Chondrocyte (in vitro differentiated cells): ENCODE measurements at regions not wholly inside any gene's neighbourhood (a gene's known extent, or its start where the extent isn't known, plus 50 kb on each side); places are given as distances from the start of the nearest gene placed in this dataset.
"Not testable (repeated sequence)": the region's sequence is repeated elsewhere in the genome, so short reads cannot be mapped to it uniquely, and the experiment has no call there.

ENCODE experiments used
- DNase-seq: peaks from one replicate; pipeline ENCODE4 v3.0.0; 2021; ENCODE audit warnings: mixed read lengths, low spot score
- H3K27ac Mint-ChIP-seq: one replicate; pipeline ENCODE4 v1.8.0; 2021; ENCODE audit warnings: mild to moderate bottlenecking, moderate library complexity, mixed read lengths; ENCODE audit not compliant: unreplicated experiment
- H3K27me3 Mint-ChIP-seq: 2 replicates; pipeline ENCODE4 v1.8.0; 2021; ENCODE audit warnings: low read depth, mixed read lengths
- H3K36me3 Mint-ChIP-seq: 2 replicates; pipeline ENCODE4 v1.8.0; 2021; ENCODE audit warnings: low read depth, mixed read lengths
- H3K4me1 Mint-ChIP-seq: 2 replicates; pipeline ENCODE4 v1.8.0; 2021; ENCODE audit warnings: low read depth, mild to moderate bottlenecking, mixed read lengths
- H3K4me3 Mint-ChIP-seq: one replicate; pipeline ENCODE4 v1.8.0; 2021; ENCODE audit warnings: mild to moderate bottlenecking, moderate library complexity, mixed read lengths; ENCODE audit not compliant: unreplicated experiment
- H3K9me3 Mint-ChIP-seq: 2 replicates; pipeline ENCODE4 v1.8.0; 2021; ENCODE audit warnings: low read depth, mixed read lengths
- TF ChIP-seq, protein P1 (sequence below): fragments of 200-600 bp; sonication (generic); IDR thresholded peaks from 2 replicates; pipeline ENCODE4 v1.5.0; 2021; ENCODE audit warnings: antibody characterized with exemption, mild to moderate bottlenecking, moderate library complexity

DNA sequence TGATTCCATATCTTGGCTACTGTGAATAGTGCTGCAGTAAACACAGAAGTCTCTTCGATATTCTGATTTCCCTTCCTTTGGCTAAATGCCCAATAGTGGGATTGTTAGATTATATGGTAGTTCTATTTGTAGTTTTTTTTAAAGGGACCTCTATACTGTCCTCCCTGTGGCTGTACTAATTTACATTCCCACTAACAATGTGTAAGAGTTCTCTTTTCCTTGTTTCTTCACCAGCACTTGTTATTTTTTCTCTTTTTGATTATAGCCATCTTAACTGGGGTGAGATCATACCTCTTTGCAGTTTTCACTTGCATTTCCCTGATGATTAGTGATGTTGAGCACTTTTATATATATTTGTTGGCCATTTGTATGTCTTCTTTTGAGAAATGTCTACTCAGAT, 102.0 kb downstream of the CARTPT start:
- peaks cover 39% of the 10 kb centered on the region for H3K9me3 Mint-ChIP-seq
- no peak for DNase-seq
- H3K27ac Mint-ChIP-seq, result no peak overlapping the region
- H3K4me1 Mint-ChIP-seq, result no peaks in the 10 kb centered on the region
- H3K4me3 Mint-ChIP-seq, result no peak overlapping the region
- H3K36me3 Mint-ChIP-seq, result peaks cover 16% of the 10 kb centered on the region
- TF ChIP-seq, protein P1, sequence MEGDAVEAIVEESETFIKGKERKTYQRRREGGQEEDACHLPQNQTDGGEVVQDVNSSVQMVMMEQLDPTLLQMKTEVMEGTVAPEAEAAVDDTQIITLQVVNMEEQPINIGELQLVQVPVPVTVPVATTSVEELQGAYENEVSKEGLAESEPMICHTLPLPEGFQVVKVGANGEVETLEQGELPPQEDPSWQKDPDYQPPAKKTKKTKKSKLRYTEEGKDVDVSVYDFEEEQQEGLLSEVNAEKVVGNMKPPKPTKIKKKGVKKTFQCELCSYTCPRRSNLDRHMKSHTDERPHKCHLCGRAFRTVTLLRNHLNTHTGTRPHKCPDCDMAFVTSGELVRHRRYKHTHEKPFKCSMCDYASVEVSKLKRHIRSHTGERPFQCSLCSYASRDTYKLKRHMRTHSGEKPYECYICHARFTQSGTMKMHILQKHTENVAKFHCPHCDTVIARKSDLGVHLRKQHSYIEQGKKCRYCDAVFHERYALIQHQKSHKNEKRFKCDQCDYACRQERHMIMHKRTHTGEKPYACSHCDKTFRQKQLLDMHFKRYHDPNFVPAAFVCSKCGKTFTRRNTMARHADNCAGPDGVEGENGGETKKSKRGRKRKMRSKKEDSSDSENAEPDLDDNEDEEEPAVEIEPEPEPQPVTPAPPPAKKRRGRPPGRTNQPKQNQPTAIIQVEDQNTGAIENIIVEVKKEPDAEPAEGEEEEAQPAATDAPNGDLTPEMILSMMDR, result no peak
- H3K27me3 Mint-ChIP-seq, result peaks cover 17% of the 10 kb centered on the region

DNA sequence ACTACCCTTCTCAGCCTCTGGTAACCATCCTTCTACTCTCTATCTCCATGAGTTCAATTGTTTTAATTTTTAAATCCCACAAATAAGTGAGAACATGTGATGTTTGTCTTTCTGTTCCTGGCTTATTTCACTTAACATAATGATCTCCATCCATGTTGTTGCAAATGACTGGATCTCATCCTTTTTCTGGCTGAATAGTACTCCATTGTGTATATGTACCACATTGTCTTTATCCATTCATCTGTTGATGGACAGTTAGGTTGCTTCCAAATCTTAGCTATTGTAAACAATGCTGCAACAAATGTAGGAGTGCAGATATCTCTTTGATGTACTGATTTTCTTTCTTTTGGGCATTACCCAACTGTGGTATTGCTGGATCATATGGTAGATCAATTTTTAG, 103.0 kb downstream of the CARTPT start:
- H3K36me3 Mint-ChIP-seq, result peaks cover 20% of the 10 kb centered on the region
- not testable (repeated sequence) for H3K4me1 Mint-ChIP-seq, H3K4me3 Mint-ChIP-seq, DNase-seq, H3K27ac Mint-ChIP-seq
- peaks cover 50% of the 10 kb centered on the region for H3K9me3 Mint-ChIP-seq
- peaks cover 17% of the 10 kb centered on the region for H3K27me3 Mint-ChIP-seq

DNA sequence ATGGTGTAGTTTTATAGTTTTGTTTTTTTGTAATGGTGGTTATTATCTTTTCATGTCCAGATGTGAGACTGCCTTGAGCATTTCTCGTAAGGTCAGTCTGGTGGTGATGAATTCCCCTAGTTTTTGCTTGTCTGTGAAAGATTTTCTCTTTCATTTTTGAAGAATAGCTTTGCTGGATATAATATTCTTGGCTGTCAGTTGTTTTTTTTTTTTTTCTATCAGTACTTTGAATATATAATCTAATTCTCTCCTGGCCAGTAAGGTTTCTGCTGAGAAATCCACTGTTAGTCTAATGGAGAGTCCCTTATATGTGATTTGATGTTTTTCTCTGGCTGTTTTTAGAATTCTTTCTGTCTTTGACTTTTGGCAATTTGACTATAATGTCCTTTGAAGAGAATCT, 106.9 kb downstream of the CARTPT start:
- Mint-ChIP-seq H3K4me3 (no peak overlapping the region), H3K9me3 (peaks cover 46% of the 10 kb centered on the region), H3K27me3 (peaks cover 10% of the 10 kb centered on the region), H3K4me1 (peaks cover 23% of the 10 kb centered on the region), H3K27ac (no peak overlapping the region), H3K36me3 (peaks cover 20% of the 10 kb centered on the region)
- TF ChIP-seq, protein P1, result no peak
- DNase-seq, result no peak

GRCh38 chr5:71828291-71829040, 109.4 kb downstream of the CARTPT start:
- H3K4me1 Mint-ChIP-seq, result peaks cover 30% of the 10 kb centered on the region
- no peak overlapping the region for H3K4me3 Mint-ChIP-seq
- TF ChIP-seq, protein P1, result no peak
- peaks cover 6% of the 10 kb centered on the region for H3K27me3 Mint-ChIP-seq
- no peak for DNase-seq
- peaks cover 15% of the 10 kb centered on the region for H3K36me3 Mint-ChIP-seq
- peaks cover 29% of the 10 kb centered on the region for H3K9me3 Mint-ChIP-seq
- no peak overlapping the region for H3K27ac Mint-ChIP-seq

DNA sequence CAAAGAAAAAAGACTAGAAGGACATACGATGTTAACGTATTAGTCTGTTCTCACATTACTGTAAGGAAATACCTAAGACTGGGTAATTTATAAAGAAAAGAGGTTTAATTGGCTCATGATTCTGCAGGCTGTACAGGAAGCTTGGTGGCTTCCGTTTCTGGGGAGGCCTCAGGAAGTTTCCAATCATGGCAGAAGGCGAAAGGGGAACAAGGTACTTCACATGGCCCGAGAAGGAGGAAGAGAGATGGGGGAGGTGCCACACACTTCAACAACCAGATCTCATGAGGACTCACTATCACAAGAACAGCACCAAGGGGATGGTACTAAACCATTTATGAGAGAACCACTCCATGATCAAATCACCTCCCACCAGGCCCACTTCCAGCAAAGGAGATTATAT, 110.1 kb downstream of the CARTPT start:
- Mint-ChIP-seq H3K27me3 (peaks cover under 1% of the 10 kb centered on the region), H3K4me1 (peaks cover 30% of the 10 kb centered on the region), H3K36me3 (peaks cover 9% of the 10 kb centered on the region), H3K9me3 (peaks cover 22% of the 10 kb centered on the region), H3K4me3 (no peak overlapping the region), H3K27ac (no peak overlapping the region)
- TF ChIP-seq, protein P1, result no peak
- no peak for DNase-seq
